ENCODE measurements at regions not wholly inside any gene's neighbourhood (a gene's known extent, or its start where the extent isn't known, plus 50 kb on each side); places are given as distances from the start of the nearest gene placed in this dataset.

GRCh38 chr19:31840371-31840770, 491.1 kb upstream of the TSHZ3 start:
- no peaks in the 10 kb centered on the region for H3K9me3 ChIP-seq
- no peak overlapping the region for H3K4me3 ChIP-seq
- intact Hi-C loops (cut with DNase I) = no loop called here
- H3K27ac ChIP-seq = no peak overlapping the region
- TF ChIP-seq POLR2A (IDR thresholded peaks at IDR 0.05) (no peak), CTCF (IDR thresholded peaks at IDR 0.05) (no peak), POLR2AphosphoS5 (IDR thresholded peaks at IDR 0.05; ENCODE audit: insufficient read depth in 1 of 2, low read depth in 1 of 2) (no peak)
- no peaks in the 10 kb centered on the region for H3K27me3 ChIP-seq
- no peak for DNase-seq (ENCODE audit: extremely low spot score in 2 of 2)
- no peaks in the 10 kb centered on the region for H3K4me1 ChIP-seq
- no peaks in the 10 kb centered on the region for H3K36me3 ChIP-seq

GRCh38 chr19:31841755-31842154, 492.5 kb upstream of the TSHZ3 start:
- no peak overlapping the region for H3K4me3 ChIP-seq
- TF ChIP-seq POLR2AphosphoS5 (IDR thresholded peaks at IDR 0.05; ENCODE audit: insufficient read depth in 1 of 2, low read depth in 1 of 2) (no peak), POLR2A (IDR thresholded peaks at IDR 0.05) (no peak), CTCF (IDR thresholded peaks at IDR 0.05) (no peak)
- H3K27ac ChIP-seq = no peak overlapping the region
- no peak for DNase-seq (ENCODE audit: extremely low spot score in 2 of 2)
- H3K9me3 ChIP-seq = no peaks in the 10 kb centered on the region
- no peaks in the 10 kb centered on the region for H3K36me3 ChIP-seq
- H3K27me3 ChIP-seq = no peaks in the 10 kb centered on the region
- intact Hi-C loops (cut with DNase I) = no loop called here
- no peaks in the 10 kb centered on the region for H3K4me1 ChIP-seq

- Histone ChIP-seq H3K27me3 (no peaks in the 10 kb centered on the region), H3K27ac (no peak overlapping the region), H3K36me3 (no peaks in the 10 kb centered on the region), H3K4me3 (no peak overlapping the region), H3K4me1 (no peaks in the 10 kb centered on the region), H3K9me3 (no peaks in the 10 kb centered on the region)
- TF ChIP-seq POLR2AphosphoS5 (IDR thresholded peaks at IDR 0.05; ENCODE audit: insufficient read depth in 1 of 2, low read depth in 1 of 2) (no peak), CTCF (IDR thresholded peaks at IDR 0.05) (no peak), POLR2A (IDR thresholded peaks at IDR 0.05) (no peak)
- intact Hi-C loops (cut with DNase I) = no loop called here
- DNase-seq (ENCODE audit: extremely low spot score in 2 of 2) = no peak
Observed at GRCh38 chr19:31863122-31863521, 482.3 kb upstream of the ZNF507 start.

- Histone ChIP-seq H3K4me1 (no peaks in the 10 kb centered on the region), H3K9me3 (no peaks in the 10 kb centered on the region), H3K36me3 (no peaks in the 10 kb centered on the region), H3K4me3 (no peak overlapping the region), H3K27ac (no peak overlapping the region), H3K27me3 (no peaks in the 10 kb centered on the region)
- no peak for DNase-seq (ENCODE audit: extremely low spot score in 2 of 2)
- no peak for TF ChIP-seq POLR2A (IDR thresholded peaks at IDR 0.05)
- no peak for TF ChIP-seq POLR2AphosphoS5 (IDR thresholded peaks at IDR 0.05; ENCODE audit: insufficient read depth in 1 of 2, low read depth in 1 of 2)
- no peak for TF ChIP-seq CTCF (IDR thresholded peaks at IDR 0.05)
- intact Hi-C loops (cut with DNase I) = no loop called here
Observed at GRCh38 chr19:31874313-31874712, 471.1 kb upstream of the ZNF507 start.

GRCh38 chr19:31875591-31875990, 469.8 kb upstream of the ZNF507 start:
- Histone ChIP-seq H3K36me3 (no peaks in the 10 kb centered on the region), H3K4me1 (no peaks in the 10 kb centered on the region), H3K9me3 (no peaks in the 10 kb centered on the region), H3K4me3 (no peak overlapping the region), H3K27me3 (no peaks in the 10 kb centered on the region), H3K27ac (no peak overlapping the region)
- no peak for DNase-seq (ENCODE audit: extremely low spot score in 2 of 2)
- intact Hi-C loops (cut with DNase I) = no loop called here
- TF ChIP-seq POLR2A (IDR thresholded peaks at IDR 0.05) (no peak), POLR2AphosphoS5 (IDR thresholded peaks at IDR 0.05; ENCODE audit: insufficient read depth in 1 of 2, low read depth in 1 of 2) (no peak), CTCF (IDR thresholded peaks at IDR 0.05) (no peak)
